T-cell (primary cell): ENCODE measurements at regions not wholly inside any gene's neighbourhood (a gene's known extent, or its start where the extent isn't known, plus 50 kb on each side); places are given as distances from the start of the nearest gene placed in this dataset.

Experiments
- ATAC-seq, 4 experiments: fragments of 200-7000 bp in 3 of 4; fragments of 150-1000 bp in 1 of 4; cut with Tn5 transposase; replicated peaks in 1 of 4; 1 replicate in 3 of 4; 2 replicates in 1 of 4; pipeline ENCODE4 v1.10.0; 2021; ENCODE audit warnings: moderate library complexity in 3 of 4, mild to moderate bottlenecking in 2 of 4, moderate number of reproducible peaks in 1 of 4
- CTCF ChIA-PET, 2 donors: fragments of 300-600 bp; sonication (Branson Sonifier 250); formaldehyde crosslinking; loops; one replicate each; lab custom pipeline; 2022; ENCODE audit warnings: antibody characterized with exemption in 2 of 2; lab: Charles Lee
- POLR2A ChIA-PET, 2 donors: fragments of 300-600 bp; sonication (Branson Sonifier 250); formaldehyde crosslinking; loops; one replicate each; lab custom pipeline; 2022; ENCODE audit warnings: antibody characterized with exemption in 2 of 2; lab: Charles Lee
- DNase-seq, 35 experiments: peaks; one replicate each; pipeline versions ENCODE4 v3.0.0 to v3.0.0-alpha.2; 2013 to 2023
- H3K27ac ChIP-seq: one replicate; pipeline ENCODE4 v1.5.1; 2013; ENCODE audit warnings: low read length
- H3K27me3 ChIP-seq, 2 experiments: replicated peaks in 1 of 2; 1 replicate in 1 of 2; 2 replicates in 1 of 2; pipeline versions ENCODE4 v1.6.1 to v1.7.0; 2013; ENCODE audit warnings: low read length in 1 of 2, mixed read lengths in 1 of 2; ENCODE audit not compliant: control insufficient read depth in 2 of 2, insufficient read depth in 2 of 2; ENCODE audit errors: extremely low read depth in 1 of 2
- H3K36me3 ChIP-seq, 2 donors: 1 replicate in 1 of 2; 2 replicates in 1 of 2; pipeline versions ENCODE4 v1.6.1 to v1.7.0; 2013; ENCODE audit warnings: low read length in 1 of 2; ENCODE audit not compliant: control insufficient read depth in 2 of 2, insufficient read depth in 1 of 2; ENCODE audit errors: extremely low read depth in 1 of 2
- H3K4me1 ChIP-seq, 2 experiments: 1 replicate in 1 of 2; 2 replicates in 1 of 2; pipeline versions ENCODE4 v1.6.1 to v1.7.0; 2013; ENCODE audit warnings: low read length in 2 of 2, mixed read lengths in 1 of 2; ENCODE audit not compliant: insufficient read depth in 2 of 2, control insufficient read depth in 1 of 2; ENCODE audit errors: extremely low read depth in 1 of 2
- H3K4me3 ChIP-seq, 2 donors: 1 replicate in 1 of 2; 2 replicates in 1 of 2; pipeline versions ENCODE4 v1.5.1 to v1.7.0; 2013; ENCODE audit warnings: mild to moderate bottlenecking in 2 of 2, low read length in 1 of 2, moderate library complexity in 1 of 2; ENCODE audit not compliant: control insufficient read depth in 1 of 2; ENCODE audit errors: extremely low read depth in 1 of 2
- H3K9me3 ChIP-seq: 2 replicates; pipeline ENCODE4 v1.7.0; 2013
- H3K27ac Mint-ChIP-seq, 2 donors: one replicate each; pipeline ENCODE4 v1.8.0; 2020 to 2021; ENCODE audit warnings: mild to moderate bottlenecking in 2 of 2, mixed read lengths in 2 of 2
- H3K27me3 Mint-ChIP-seq, 2 donors: one replicate each; pipeline ENCODE4 v1.8.0; 2021 to 2022; ENCODE audit warnings: mixed read lengths in 2 of 2
- H3K36me3 Mint-ChIP-seq: one replicate; pipeline ENCODE4 v1.8.0; 2021; ENCODE audit warnings: mixed read lengths
- H3K4me1 Mint-ChIP-seq, 3 donors: one replicate each; pipeline ENCODE4 v1.8.0; 2020 to 2022; ENCODE audit warnings: mixed read lengths in 3 of 3, mild to moderate bottlenecking in 1 of 3
- H3K4me3 Mint-ChIP-seq, 3 donors: one replicate each; pipeline ENCODE4 v1.8.0; 2020 to 2022; ENCODE audit warnings: mild to moderate bottlenecking in 3 of 3, mixed read lengths in 3 of 3, moderate library complexity in 3 of 3
- H3K9me3 Mint-ChIP-seq, 3 donors: one replicate each; pipeline ENCODE4 v1.8.0; 2020 to 2022; ENCODE audit warnings: mixed read lengths in 3 of 3
- WGBS: methylation state at CpG from one replicate; pipeline ENCODE4 v1.1.5; 2013; ENCODE audit warnings: missing lambda C conversion rate; ENCODE audit not compliant: insufficient coverage; 5-methylcytosine and 5-hydroxymethylcytosine counted together

DNA sequence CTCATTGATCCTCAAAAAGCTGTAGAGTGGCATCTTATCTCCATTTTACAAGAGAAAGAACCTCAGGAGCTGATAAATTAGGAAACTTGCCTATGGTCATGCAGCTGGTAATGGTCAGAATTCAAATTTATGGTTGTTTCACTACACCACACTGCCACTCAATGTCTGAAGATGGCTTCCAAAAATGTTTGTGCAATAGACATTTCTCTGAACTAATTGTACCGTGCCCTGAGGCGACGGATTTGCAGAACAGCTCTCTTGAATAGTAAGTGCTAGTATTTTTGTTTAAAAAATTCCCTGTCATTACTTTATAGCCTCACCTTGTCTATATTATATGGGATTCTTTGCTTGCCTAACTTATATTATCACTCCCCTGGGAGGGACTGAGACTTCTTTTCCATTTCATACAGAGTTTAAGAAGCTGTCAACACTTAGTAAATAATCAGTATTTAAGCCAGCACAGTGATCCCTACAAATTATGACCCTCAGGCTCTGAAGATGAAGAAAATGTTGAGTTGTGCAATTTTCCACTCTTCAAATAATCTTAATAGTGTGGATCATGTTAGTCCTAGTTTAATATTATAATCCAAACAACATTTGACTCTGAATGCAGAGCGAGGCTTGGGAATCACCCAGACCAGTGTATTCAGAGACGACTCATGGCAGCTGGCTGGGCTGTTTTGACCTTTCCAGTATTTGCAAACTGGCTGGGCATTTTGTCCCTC lies 346.6 kb downstream of the PTEN start:
- Histone ChIP-seq H3K4me3 (no peak overlapping the region), H3K27me3 (no peaks in the 10 kb centered on the region), H3K27ac (no peak overlapping the region), H3K36me3 (no peaks in the 10 kb centered on the region), H3K4me1 (no peaks in the 10 kb centered on the region), H3K9me3 (no peaks in the 10 kb centered on the region)
- ChIA-PET POLR2A (no interaction called here), CTCF (no interaction called here)
- H3K36me3 Mint-ChIP-seq = no peaks in the 10 kb centered on the region
- H3K4me1 Mint-ChIP-seq = no peaks in the 10 kb centered on the region
- H3K27me3 Mint-ChIP-seq = no peaks in the 10 kb centered on the region
- ATAC-seq (no peak), DNase-seq (no peak)
- no peaks in the 10 kb centered on the region for H3K9me3 Mint-ChIP-seq
- 100% methylated on average over 2 of the region's 5 CpGs for WGBS
- no peak overlapping the region for H3K27ac Mint-ChIP-seq
- H3K4me3 Mint-ChIP-seq = no peak overlapping the region

DNA sequence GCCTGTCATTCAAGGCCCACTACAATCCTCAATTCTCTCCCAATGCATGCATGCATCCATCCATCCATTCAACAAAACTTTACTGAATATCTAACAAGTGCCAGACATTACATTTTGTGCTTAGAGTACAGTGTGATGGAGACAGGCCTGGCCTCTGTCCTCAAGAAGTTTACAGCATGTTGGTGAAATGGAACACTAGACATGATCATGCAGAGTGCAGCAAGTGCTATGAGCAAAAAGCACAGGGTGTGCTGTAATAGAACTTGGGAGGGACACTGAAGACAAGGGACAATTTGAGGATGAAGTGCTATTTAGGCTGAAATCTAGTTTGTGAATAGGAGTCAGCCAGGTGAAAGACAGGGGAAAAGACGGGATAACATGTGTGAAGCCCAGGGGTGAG lies 347.8 kb downstream of the PTEN start:
- WGBS = 100% methylated on average over 1 of the region's 1 CpG
- CTCF ChIA-PET = no interaction called here
- H3K27me3 Mint-ChIP-seq = no peaks in the 10 kb centered on the region

DNA sequence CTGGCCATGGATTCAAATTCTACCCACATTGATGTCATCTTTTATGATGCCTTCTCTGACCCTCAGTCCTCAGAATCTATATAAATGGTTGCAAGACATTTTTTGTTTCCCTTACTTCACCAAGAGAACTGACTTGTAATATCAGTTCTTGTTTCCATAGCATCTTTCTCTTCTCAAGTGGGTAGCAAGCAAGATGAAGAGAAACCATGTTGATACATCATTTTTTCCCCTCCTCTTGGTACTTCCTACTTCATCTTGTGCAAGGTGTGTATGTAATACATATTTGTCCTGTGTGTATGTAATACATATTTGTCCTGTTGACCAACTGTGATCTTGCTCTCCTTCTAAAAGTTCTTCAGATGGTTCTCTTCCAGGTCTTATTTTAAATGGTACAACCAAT lies 348.6 kb downstream of the PTEN start:
- CTCF ChIA-PET = no interaction called here

More for the DNA sequence above, 347.8 kb downstream of the PTEN start:
- H3K27ac Mint-ChIP-seq = no peak overlapping the region
- H3K36me3 ChIP-seq = no peaks in the 10 kb centered on the region
- H3K4me1 Mint-ChIP-seq = no peaks in the 10 kb centered on the region
- no peak overlapping the region for H3K4me3 Mint-ChIP-seq
- no peak overlapping the region for H3K27ac ChIP-seq
- ATAC-seq (no peak), DNase-seq (no peak)
- no peaks in the 10 kb centered on the region for H3K27me3 ChIP-seq
- H3K4me1 ChIP-seq = no peaks in the 10 kb centered on the region
- POLR2A ChIA-PET = no interaction called here
- H3K9me3 ChIP-seq = no peaks in the 10 kb centered on the region
- H3K36me3 Mint-ChIP-seq = no peaks in the 10 kb centered on the region
- no peaks in the 10 kb centered on the region for H3K9me3 Mint-ChIP-seq
- H3K4me3 ChIP-seq = no peak overlapping the region

DNA sequence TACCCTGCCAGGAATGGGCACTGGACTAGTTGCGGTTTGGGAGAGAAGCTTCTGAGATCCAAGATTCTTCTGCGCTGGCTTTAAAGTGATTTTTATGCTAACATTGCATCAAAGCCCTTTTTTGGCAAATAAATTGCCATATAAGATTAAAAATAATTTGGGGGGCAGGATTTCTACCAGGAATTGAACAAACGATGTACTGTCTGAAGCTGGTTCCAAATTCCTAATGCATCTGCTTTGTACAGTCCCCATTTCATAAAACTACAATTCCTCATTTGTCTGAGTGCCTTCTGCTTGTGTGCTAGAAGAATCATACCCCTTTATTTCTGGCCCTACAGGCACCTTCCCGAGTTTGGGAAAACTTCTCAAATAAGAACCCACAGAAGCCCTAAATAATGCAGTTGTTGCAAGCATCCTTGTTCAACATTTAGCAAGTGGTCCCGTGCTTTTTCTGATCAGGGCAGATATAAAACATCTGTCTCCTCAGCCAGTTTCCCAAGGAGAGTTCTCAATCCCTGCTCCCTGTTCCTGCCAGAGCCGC lies 349.7 kb downstream of the PTEN start:
- no peak for ATAC-seq
- no peaks in the 10 kb centered on the region for H3K27me3 Mint-ChIP-seq
- Histone ChIP-seq H3K9me3 (no peaks in the 10 kb centered on the region), H3K27me3 (no peaks in the 10 kb centered on the region), H3K27ac (no peak overlapping the region), H3K36me3 (no peaks in the 10 kb centered on the region), H3K4me1 (no peaks in the 10 kb centered on the region), H3K4me3 (no peak overlapping the region)
- H3K27ac Mint-ChIP-seq = no peak overlapping the region
- ChIA-PET POLR2A (no interaction called here), CTCF (no interaction called here)
- no peaks in the 10 kb centered on the region for H3K4me1 Mint-ChIP-seq
- no peaks in the 10 kb centered on the region for H3K36me3 Mint-ChIP-seq
- DNase-seq = no peak
- H3K4me3 Mint-ChIP-seq = no peak overlapping the region
- WGBS = 85% methylated on average over 2 of the region's 6 CpGs
- H3K9me3 Mint-ChIP-seq = no peaks in the 10 kb centered on the region

More for the DNA sequence above, 348.6 kb downstream of the PTEN start:
- Mint-ChIP-seq H3K9me3 (no peaks in the 10 kb centered on the region), H3K27ac (no peak overlapping the region), H3K4me1 (no peaks in the 10 kb centered on the region), H3K27me3 (no peaks in the 10 kb centered on the region), H3K36me3 (no peaks in the 10 kb centered on the region), H3K4me3 (no peak overlapping the region)
- no peaks in the 10 kb centered on the region for H3K36me3 ChIP-seq
- H3K27me3 ChIP-seq = no peaks in the 10 kb centered on the region
- H3K27ac ChIP-seq = no peak overlapping the region
- no peak overlapping the region for H3K4me3 ChIP-seq
- DNase-seq = no peak
- no peaks in the 10 kb centered on the region for H3K4me1 ChIP-seq
- no peak for ATAC-seq
- H3K9me3 ChIP-seq = no peaks in the 10 kb centered on the region
- POLR2A ChIA-PET = interaction anchor here in 1 of 2 donors (0.5 kb wide), 1 partner anchor 10 kb away, joined by 4 read pairs; no protein-coding TSS in a partner anchor

DNA sequence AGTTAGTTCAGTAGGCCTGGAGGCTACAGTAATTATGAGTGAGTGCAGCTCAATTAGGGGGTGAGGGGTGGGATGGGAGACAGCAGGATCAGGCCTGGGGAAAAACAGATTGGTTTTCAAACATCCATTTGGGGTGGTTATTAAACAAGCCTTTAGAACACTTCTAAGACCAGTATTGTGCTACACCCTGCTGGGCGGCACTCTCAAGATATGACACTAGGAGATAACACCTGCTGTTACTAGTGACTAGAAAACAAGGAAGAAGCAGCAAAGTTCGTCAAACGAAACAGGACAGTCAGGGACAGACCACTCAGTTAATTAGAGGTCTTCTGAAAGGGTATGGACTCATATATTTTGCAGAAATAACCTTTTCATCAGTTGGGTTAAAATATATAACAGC lies 353.6 kb downstream of the PTEN start:
- no peaks in the 10 kb centered on the region for H3K27me3 Mint-ChIP-seq
- ChIA-PET CTCF (interaction anchor here in 1 of 2 donors (0.6 kb wide), 1 partner anchor 280 kb away, joined by 3 read pairs; no protein-coding TSS in a partner anchor), POLR2A (no interaction called here)
- Histone ChIP-seq H3K4me3 (no peak overlapping the region), H3K4me1 (no peaks in the 10 kb centered on the region), H3K9me3 (no peaks in the 10 kb centered on the region), H3K36me3 (no peaks in the 10 kb centered on the region), H3K27ac (no peak overlapping the region), H3K27me3 (no peaks in the 10 kb centered on the region)
- ATAC-seq = no peak
- H3K27ac Mint-ChIP-seq = no peak overlapping the region
- 83% methylated on average over 1 of the region's 3 CpGs for WGBS
- H3K4me3 Mint-ChIP-seq = no peak overlapping the region
- peaks cover 3 to 5% (median 3%) of the 10 kb centered on the region in 3 donors for H3K4me1 Mint-ChIP-seq
- H3K36me3 Mint-ChIP-seq = no peaks in the 10 kb centered on the region
- H3K9me3 Mint-ChIP-seq = no peaks in the 10 kb centered on the region
- DNase-seq = no peak

DNA sequence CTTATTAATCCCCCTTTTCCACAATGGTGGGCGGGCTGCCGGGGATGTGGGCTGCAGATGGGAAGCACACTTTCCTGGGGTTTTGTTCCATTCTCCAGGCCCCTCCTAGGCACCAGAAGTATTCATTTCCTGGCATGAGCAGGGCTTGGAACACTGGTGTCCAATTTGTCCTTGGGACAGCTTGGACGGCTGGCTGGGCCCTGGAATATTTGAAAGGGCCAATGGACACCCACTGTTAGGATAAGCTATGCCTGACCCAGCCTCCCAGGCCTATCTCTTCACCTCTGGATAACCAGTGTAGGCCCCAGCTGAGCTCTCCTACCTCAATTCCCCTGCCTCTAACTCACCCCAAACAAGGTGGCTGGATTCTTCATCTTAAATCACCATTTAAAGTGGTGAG lies 354.9 kb downstream of the PTEN start:
- no peak for DNase-seq
- Histone ChIP-seq H3K36me3 (no peaks in the 10 kb centered on the region), H3K4me3 (no peak overlapping the region), H3K4me1 (no peaks in the 10 kb centered on the region), H3K9me3 (no peaks in the 10 kb centered on the region), H3K27ac (no peak overlapping the region), H3K27me3 (no peaks in the 10 kb centered on the region)
- H3K27ac Mint-ChIP-seq = no peak overlapping the region
- ChIA-PET POLR2A (no interaction called here), CTCF (no interaction called here)
- WGBS = 88% methylated on average over 2 of the region's 3 CpGs
- no peaks in the 10 kb centered on the region for H3K9me3 Mint-ChIP-seq
- ATAC-seq = no peak
- H3K27me3 Mint-ChIP-seq = no peaks in the 10 kb centered on the region
- H3K4me1 Mint-ChIP-seq = peaks cover 3 to 5% (median 3%) of the 10 kb centered on the region in 3 donors
- H3K36me3 Mint-ChIP-seq = no peaks in the 10 kb centered on the region
- no peak overlapping the region for H3K4me3 Mint-ChIP-seq
